GM21526 (cell line): ENCODE measurements at regions not wholly inside any gene's neighbourhood (a gene's known extent, or its start where the extent isn't known, plus 50 kb on each side); places are given as distances from the start of the nearest gene placed in this dataset.

ENCODE experiments used
- ATAC-seq: cut with Tn5 transposase; IDR thresholded peaks from one replicate; pipeline ENCODE4 v1.9.1; 2021; ENCODE audit warnings: moderate library complexity; ENCODE audit not compliant: unreplicated experiment, low FRiP score

DNA sequence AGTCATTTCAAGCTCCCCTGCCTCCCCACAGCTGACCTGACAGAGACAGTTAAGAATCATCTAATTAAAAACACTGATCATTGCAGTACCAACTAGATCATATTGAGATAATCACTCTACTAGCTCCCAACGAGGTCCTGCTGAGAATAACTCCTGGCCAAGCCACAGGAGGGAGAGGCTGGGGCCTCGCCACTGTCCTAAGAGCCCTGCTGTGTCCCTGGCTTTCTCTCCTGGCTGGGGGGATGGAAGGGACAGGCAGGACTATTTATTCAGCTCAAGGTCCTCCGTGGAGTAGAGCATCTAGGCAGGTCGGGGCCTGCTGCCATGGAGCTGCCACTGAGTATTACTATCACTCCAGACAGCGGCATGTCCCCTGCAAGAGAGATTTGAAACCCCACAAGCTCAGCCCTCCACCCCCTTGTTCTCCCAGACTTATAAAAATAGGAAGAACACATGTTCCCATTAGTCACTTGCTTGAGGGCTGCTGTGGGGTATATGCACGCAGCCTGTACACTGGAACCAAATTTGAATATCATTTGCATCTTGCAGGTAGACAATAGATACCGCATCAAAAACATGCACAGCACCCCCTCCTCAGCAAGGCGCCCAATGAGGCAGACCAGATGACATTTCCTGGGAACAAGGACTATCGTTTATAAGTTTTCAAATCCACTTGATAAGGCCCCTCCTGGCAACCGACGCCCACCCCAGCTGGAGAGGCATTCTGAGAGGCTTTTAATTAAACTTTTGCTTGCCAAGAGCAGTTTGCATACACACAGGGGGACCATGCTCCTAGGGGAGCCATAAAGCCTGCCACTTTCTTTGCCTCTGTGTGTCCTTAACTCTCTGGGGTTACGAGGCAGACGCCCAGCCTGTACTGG, 385.2 kb upstream of the ZFHX3 start:
- ATAC-seq: no peak

- ATAC-seq: no peak
Measured at GRCh38 chr16:73430138-73430537, 382.2 kb upstream of the ZFHX3 start.

DNA sequence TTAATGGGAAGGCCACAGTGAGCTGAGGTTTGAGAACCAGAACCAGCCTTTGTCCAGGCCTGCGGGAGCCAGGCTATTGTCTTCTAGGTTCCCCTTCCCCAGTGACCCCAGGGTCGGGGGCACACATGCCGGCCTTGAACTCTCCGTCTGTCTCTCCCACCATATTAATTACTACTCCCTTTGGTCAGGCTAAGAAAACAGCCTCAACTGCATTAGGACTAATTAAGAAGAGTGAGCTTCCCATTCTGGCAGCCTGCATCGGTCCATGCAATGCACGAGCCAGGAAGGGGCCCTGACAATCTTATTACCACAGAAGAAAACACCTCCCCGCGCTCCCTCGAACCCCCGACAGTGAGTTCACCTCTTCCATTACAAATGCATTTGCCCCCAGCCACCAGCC, 380.2 kb upstream of the ZFHX3 start:
- ATAC-seq: no peak

DNA sequence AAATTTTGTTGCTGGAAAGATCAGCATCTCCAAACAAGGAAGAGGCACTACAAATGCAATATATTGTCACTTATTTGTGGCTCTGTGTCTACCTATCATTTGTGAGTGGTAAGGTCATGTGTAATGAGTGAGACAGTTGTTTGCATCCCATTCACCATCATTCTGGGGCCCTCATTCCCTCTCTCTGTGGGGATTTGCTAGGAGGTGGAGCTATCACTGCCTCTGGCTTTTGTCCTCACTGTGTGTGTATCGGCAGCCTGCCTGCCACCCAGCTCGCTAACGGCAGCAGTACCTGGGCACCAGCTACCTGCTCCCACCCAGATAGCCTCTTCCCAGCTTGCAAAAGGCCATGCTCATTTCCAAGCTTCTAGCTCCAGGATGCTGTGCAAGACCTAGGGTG, 379.2 kb upstream of the ZFHX3 start:
- ATAC-seq: no peak

GRCh38 chr16:73426433-73427160, 378.7 kb upstream of the ZFHX3 start:
- no peak for ATAC-seq

GRCh38 chr16:73420676-73421075, 372.7 kb upstream of the ZFHX3 start:
- no peak for ATAC-seq

DNA sequence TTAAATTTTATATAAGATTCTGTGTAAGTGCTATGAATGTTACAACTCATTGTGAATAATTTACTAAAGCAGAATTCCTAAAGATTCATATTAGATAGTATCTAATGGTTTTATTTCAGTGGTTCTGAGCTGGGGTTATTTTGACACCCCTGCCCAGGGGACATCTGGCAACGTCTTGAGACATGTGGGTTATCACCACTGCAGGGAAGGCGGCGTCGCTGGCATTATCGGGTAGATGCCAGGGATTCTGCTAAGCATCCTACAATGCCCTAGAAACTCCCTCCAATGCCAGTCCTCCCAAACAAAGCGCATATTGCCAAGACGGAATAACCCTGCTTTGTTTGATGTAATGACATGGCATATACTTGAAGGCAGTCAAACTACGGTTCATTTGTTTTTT, 372.3 kb upstream of the ZFHX3 start:
- ATAC-seq: no peak

DNA sequence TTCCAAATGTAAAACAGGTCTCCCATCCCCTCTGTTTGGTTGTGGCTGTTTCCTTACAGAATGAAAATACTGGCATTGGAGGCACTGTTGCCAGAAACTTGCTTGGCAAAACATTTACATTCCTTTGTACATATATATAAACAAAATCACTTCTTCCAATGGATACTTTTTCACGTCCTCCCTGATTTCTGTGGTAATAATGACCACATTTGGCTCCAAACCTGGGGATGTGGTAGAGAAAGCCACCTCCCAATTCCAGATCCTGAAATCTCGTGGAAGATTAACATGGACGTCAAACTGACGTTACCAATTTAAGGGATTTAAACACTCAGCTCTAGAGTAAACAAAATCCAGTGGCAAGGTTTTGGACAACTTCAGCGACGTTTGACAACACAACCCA, 370.8 kb upstream of the ZFHX3 start:
- ATAC-seq: no peak

- ATAC-seq: no peak
Measured at GRCh38 chr16:73418051-73418450, 370.1 kb upstream of the ZFHX3 start.

- ATAC-seq: no peak
Measured at GRCh38 chr16:73415286-73415685, 367.4 kb upstream of the ZFHX3 start.

DNA sequence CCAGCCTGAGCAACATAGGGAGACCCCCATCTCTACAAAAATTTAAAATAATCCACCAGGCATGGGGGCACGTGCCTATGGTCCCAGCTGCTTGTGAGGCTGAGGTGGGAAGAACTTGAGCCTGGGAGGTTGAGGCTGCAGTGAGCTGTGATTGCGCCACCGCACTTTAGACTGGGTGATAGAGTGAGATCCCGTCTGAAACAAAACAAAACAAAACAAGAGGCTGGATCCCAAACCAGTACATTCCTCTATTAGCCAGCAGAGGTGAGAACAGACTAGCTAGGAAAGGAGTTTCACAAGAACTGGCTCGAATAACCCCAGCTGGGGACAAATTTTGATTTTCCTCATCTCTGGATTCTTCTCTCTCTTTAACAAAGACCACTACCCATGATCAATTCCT, 366.7 kb upstream of the ZFHX3 start:
- no peak for ATAC-seq

GRCh38 chr16:73413830-73414190, 365.9 kb upstream of the ZFHX3 start:
- ATAC-seq: no peak

DNA sequence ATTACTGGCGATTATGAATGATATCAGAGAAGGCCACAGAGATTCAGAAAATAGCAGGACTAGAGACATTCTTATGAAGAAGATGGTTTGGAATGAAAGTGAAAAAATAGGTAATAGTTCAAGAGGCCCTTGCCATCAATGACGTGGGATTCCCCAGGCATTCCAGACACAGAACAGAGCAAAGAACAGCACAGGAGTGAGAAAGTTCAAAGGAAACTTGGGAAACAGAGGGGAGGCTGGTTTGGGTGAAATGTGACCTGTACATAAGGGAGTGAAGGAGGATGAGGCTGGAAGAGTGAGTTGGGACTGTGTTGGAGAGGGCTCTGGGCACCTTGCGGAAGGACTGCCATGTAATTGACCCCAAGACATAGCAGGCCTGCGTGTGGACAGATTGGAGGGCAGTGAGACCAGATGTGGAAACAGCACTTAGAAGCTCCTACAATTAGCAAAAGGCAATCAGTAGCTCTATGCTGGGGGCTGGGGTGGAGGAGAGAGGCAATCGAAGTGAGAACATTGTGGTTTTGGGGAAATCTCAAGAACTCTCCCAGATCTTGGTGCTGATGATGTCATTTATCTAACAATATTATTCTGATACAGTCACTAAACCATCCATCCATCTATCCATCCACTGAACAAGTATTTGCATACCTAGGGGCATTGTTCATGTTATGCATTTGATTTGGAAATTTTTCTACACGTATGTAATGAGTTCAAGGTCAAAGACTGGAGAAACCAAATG, 365.3 kb upstream of the ZFHX3 start:
- ATAC-seq: no peak

DNA sequence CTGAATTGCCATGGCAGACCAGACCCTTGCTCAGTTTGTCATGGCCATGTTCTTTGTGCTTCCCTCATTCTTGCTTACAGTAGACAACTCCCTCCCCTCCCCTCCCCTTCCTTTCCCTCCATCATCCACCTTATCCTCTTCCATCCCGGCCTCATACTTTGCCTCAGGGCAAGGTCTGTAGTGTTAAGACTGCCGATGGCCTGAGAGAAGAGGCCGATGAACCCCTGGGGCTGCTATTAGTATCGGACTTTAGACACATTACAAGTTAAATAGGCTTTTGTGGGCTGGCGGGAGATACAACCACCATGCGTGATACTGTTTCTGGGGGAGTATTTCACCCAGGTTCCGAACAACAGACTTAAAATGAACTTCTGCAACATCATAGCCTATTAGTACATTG, 364.5 kb upstream of the ZFHX3 start:
- ATAC-seq: no peak

- no peak for ATAC-seq
Measured at GRCh38 chr16:73408716-73409115, 360.8 kb upstream of the ZFHX3 start.

DNA sequence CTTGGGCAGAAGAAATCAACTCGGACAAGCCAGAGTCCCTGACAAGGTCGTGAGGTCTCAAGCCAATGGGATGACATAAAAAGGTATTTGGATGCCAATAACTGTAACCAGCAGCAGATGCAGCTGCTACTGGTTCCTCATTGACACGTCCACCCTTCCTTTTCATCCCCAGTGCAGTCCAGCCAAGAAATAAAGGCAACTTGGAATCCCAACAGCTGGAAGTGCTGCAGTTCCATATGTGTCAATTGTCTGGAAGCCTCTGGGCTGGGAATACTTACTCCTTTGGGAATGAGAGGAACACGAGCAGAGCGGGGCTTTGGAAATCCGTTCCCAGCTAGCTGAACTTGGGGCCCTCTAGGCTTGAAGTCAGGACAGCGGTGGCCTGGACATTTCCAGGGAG, 360.4 kb upstream of the ZFHX3 start:
- no peak for ATAC-seq

GRCh38 chr16:73405851-73406250, 357.9 kb upstream of the ZFHX3 start:
- ATAC-seq: no peak

DNA sequence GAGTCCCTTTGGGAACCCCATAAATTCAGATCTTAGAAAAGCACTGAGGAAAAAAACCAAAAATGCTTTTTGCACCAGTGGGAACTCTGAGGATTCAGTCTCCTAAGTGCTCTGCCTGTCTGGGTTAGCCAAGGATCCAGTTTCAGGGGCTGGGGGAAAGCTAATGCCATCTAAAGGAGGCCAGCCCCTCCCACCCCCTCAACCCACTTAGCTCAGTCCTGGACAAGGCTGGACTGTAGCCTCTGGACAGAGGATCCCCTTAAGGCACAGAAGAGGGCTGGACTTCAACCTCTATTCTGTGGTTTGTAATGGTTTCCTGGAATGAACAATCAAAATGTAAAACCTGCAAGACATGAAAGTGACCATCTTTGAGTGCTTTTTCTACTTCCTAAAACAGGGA, 356.1 kb upstream of the ZFHX3 start:
- ATAC-seq: no peak

DNA sequence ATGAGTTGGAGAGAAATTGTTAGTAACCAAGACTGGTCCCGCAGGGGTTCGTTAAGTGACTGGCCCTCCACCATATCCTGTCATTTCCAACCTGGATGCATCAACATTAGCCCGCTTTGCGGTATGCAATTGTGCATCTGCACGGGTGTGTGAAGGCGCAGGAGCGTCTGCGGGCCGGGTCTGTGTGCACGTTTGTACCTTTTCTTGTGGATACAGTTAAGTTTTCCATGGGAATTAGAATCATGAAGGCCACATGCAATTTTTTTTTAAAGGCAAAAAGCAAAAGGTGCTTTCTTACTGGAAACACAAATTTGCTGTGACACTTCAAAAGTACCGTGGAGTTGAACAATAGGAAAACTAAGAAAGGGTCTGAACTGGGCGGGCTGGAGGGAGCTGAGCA, 355.4 kb upstream of the ZFHX3 start:
- ATAC-seq: no peak

- ATAC-seq: no peak
Measured at GRCh38 chr16:73400951-73401350, 353.0 kb upstream of the ZFHX3 start.

- ATAC-seq: no peak
Measured at GRCh38 chr16:73399997-73400396, 352.1 kb upstream of the ZFHX3 start.
